ENCODE measurements at regions not wholly inside any gene's neighbourhood (a gene's known extent, or its start where the extent isn't known, plus 50 kb on each side); places are given as distances from the start of the nearest gene placed in this dataset.

GRCh38 chr6:170072246-170072645, 218.6 kb downstream of the DLL1 start:
- no peaks in the 10 kb centered on the region for H3K9me2 ChIP-seq
- POLR2A ChIA-PET, result no interaction called here
- H3K79me2 ChIP-seq (ENCODE audit: insufficient read depth), result no peaks in the 10 kb centered on the region
- H3K9ac ChIP-seq, result no peak overlapping the region
- H3K4me1 ChIP-seq (ENCODE audit: control insufficient read depth in 1 of 2, insufficient read depth in 2 of 2, low read depth in 1 of 2, low read length in 1 of 2), result no peaks in the 10 kb centered on the region
- TF ChIP-seq MXI1 (IDR thresholded peaks at IDR 0.05; ENCODE audit: low read depth, low read length), result no peak
- no peaks in the 10 kb centered on the region for H4K20me1 ChIP-seq (ENCODE audit: insufficient read depth)
- no peaks in the 10 kb centered on the region for H3K27me3 ChIP-seq (ENCODE audit: insufficient read depth)
- no peaks in the 10 kb centered on the region for H3K9me3 ChIP-seq
- 41% methylated on average over 11 of the region's 11 CpGs for WGBS (ENCODE audit: low lambda C conversion rate)
- no peak overlapping the region for H3K4me2 ChIP-seq
- no peak for DNase-seq
- H2AFZ ChIP-seq (ENCODE audit: low read depth), result no peak overlapping the region
- no peaks in the 10 kb centered on the region for H3F3A ChIP-seq (replicated peaks; ENCODE audit: insufficient read depth)
- H3K36me3 ChIP-seq (replicated peaks in 1 of 2; ENCODE audit: control insufficient read depth in 1 of 2, insufficient read depth in 2 of 2, low read length in 1 of 2), result no peaks in the 10 kb centered on the region
- CTCF ChIA-PET, result no interaction called here
- no peak overlapping the region for H3K27ac ChIP-seq (ENCODE audit: low read depth in 2 of 2, low read length in 1 of 2)
- no peak overlapping the region for H3K4me3 ChIP-seq (ENCODE audit: low read depth in 2 of 2, low read length in 1 of 2)

GRCh38 chr6:170069611-170070010, 221.3 kb downstream of the DLL1 start:
- no peaks in the 10 kb centered on the region for H3K36me3 ChIP-seq (replicated peaks in 1 of 2; ENCODE audit: control insufficient read depth in 1 of 2, insufficient read depth in 2 of 2, low read length in 1 of 2)
- no peaks in the 10 kb centered on the region for H3K27me3 ChIP-seq (ENCODE audit: insufficient read depth)
- no peak for TF ChIP-seq IRF3 (IDR thresholded peaks at IDR 0.05; ENCODE audit: low read depth, low read length)
- no peak for TF ChIP-seq NFIC (IDR thresholded peaks at IDR 0.05; ENCODE audit: borderline replicate concordance)
- no peak for TF ChIP-seq TAF1 (IDR thresholded peaks at IDR 0.05; ENCODE audit: borderline replicate concordance, low read depth, low read length)
- TF ChIP-seq MAX (IDR thresholded peaks at IDR 0.05; ENCODE audit: low read depth), result no peak
- no peak for TF ChIP-seq CTCF (IDR thresholded peaks at IDR 0.05)
- TF ChIP-seq GATA2 (CRISPR knock-in tag; IDR thresholded peaks at IDR 0.05), result no peak
- TF ChIP-seq RFX5 (IDR thresholded peaks at IDR 0.05; ENCODE audit: low read length), result no peak
- no peak for TF ChIP-seq CHD2 (IDR thresholded peaks at IDR 0.05; ENCODE audit: low read length, partially characterized antibody)
- TF ChIP-seq SMC3 (IDR thresholded peaks at IDR 0.05; ENCODE audit: low read depth, low read length), result no peak
- TF ChIP-seq RXRA (IDR thresholded peaks at IDR 0.05; ENCODE audit: borderline replicate concordance, low read depth), result no peak
- no peak for TF ChIP-seq JUND (IDR thresholded peaks at IDR 0.05)
- TF ChIP-seq REST (IDR thresholded peaks at IDR 0.05; ENCODE audit: low read depth, low read length), result no peak
- no peak for TF ChIP-seq FOSL2 (IDR thresholded peaks at IDR 0.05; ENCODE audit: borderline replicate concordance, low read depth)
- no peak for TF ChIP-seq YY1 (IDR thresholded peaks at IDR 0.05; ENCODE audit: low read depth)
- TF ChIP-seq PBX3 (IDR thresholded peaks at IDR 0.05), result no peak
- no peak for TF ChIP-seq FOXM1 (IDR thresholded peaks at IDR 0.05; ENCODE audit: low read depth)
- no peak for TF ChIP-seq NRF1 (IDR thresholded peaks at IDR 0.05; ENCODE audit: low read depth, low read length)
- TF ChIP-seq SIN3A (IDR thresholded peaks at IDR 0.05; ENCODE audit: borderline replicate concordance, low read depth, low read length), result no peak
- TF ChIP-seq USF2 (IDR thresholded peaks at IDR 0.05; ENCODE audit: borderline replicate concordance, low read depth, low read length), result no peak
- CTCF ChIA-PET, result interaction anchor here (0.6 kb wide), 1 partner anchor 556 kb away, joined by 3 read pairs; no protein-coding TSS in a partner anchor
- no peaks in the 10 kb centered on the region for H4K20me1 ChIP-seq (ENCODE audit: insufficient read depth)
- 5% methylated on average over 3 of the region's 3 CpGs for WGBS (ENCODE audit: low lambda C conversion rate)
- no peak overlapping the region for H3K27ac ChIP-seq (ENCODE audit: low read depth in 2 of 2, low read length in 1 of 2)
- no peak overlapping the region for H3K4me2 ChIP-seq
- H3K4me3 ChIP-seq (ENCODE audit: low read depth in 2 of 2, low read length in 1 of 2), result no peak overlapping the region
- no peak overlapping the region for H2AFZ ChIP-seq (ENCODE audit: low read depth)
- H3F3A ChIP-seq (replicated peaks; ENCODE audit: insufficient read depth), result no peaks in the 10 kb centered on the region
- no peak for DNase-seq
- H3K4me1 ChIP-seq (ENCODE audit: control insufficient read depth in 1 of 2, insufficient read depth in 2 of 2, low read depth in 1 of 2, low read length in 1 of 2), result no peaks in the 10 kb centered on the region
- POLR2A ChIA-PET, result no interaction called here
- no peaks in the 10 kb centered on the region for H3K79me2 ChIP-seq (ENCODE audit: insufficient read depth)
- H3K9ac ChIP-seq, result no peak overlapping the region
- no peaks in the 10 kb centered on the region for H3K9me2 ChIP-seq
- H3K9me3 ChIP-seq, result no peaks in the 10 kb centered on the region

All from SK-N-SH (cell line).